GM19455 (cell line): ENCODE measurements at regions not wholly inside any gene's neighbourhood (a gene's known extent, or its start where the extent isn't known, plus 50 kb on each side); places are given as distances from the start of the nearest gene placed in this dataset.

ENCODE experiments used
- ATAC-seq: cut with Tn5 transposase; IDR thresholded peaks from one replicate; pipeline ENCODE4 v1.9.1; 2021; ENCODE audit not compliant: unreplicated experiment

GRCh38 chrX:45358392-45358791, 157.7 kb upstream of the DIPK2B start:
- ATAC-seq: no peak

DNA sequence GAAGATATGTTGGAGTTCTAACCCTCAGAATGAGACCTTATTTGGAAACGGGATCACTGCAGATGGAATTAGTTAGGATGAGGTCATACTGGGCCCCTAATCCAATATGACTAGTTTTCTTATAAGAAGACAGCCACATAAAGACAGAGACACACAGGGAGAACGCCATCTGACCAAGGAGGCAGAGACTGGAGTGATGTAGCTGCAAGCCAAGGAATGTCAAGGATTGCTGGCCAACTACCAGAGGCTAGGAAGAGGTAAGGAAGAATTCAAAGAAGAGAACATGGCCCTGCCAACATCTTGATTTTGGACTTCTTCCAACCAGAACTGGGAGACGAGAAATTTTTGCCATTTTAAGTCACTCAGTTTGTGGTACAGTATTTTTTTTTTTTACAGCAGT, 152.8 kb upstream of the DIPK2B start:
- ATAC-seq: no peak

DNA sequence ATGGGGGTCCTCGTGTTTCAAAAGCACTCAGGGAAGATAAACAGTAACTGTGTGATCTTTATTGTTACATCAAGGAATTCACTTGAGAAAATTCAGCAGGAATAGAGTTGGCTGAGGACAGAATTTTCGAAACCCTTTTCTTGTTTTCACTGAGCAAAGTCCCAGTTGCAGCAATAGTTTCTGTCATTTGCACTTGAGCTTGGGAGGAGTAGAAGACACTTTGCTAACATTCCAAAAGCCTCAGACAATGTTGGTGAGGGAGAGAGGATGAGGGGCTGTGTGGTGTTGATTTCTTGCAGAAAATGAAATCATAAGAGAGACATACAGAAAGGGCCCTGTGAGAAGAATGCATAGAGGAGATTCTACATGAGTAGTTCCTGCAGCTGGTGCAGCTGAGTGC, 151.9 kb upstream of the DIPK2B start:
- ATAC-seq: no peak

DNA sequence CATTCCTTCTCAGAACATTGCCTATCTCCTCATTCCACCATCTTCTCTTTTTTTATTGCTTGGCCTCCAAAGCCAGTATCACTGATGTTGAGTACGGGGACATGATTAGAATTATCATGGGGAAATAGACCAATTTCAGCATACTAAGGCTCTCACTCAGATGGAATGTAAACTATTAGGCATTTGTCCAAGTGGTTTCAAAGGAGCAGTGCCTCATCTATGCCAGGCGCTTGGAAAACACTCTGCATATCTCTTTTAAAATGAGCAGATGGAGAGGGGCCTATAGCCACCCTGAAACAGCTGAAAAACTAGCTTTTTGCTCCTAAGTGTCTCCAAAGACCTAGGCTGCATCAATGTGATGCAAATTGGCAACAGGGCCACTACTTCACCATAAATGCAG, 150.8 kb upstream of the DIPK2B start:
- ATAC-seq: no peak

DNA sequence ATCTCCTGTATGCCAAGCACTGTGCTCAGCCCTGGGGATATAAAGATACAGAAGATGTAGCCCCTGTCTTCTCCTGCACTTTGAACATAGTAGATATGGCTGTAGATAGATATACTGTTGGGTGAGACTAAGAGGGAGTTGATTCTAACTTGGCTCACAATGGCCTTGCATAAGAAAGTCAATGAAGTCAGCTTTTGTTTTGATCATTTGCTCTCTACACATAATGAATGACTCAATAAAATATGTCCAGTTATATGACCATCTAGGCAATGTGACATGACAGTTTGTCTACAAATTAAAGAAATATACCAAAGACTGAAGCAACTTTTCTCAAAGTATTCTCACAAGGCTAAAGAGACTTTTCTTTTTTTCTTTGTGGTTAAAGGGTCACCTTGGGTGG, 147.6 kb upstream of the DIPK2B start:
- no peak for ATAC-seq

GRCh38 chrX:45347877-45348276, 147.2 kb upstream of the DIPK2B start:
- no peak for ATAC-seq

DNA sequence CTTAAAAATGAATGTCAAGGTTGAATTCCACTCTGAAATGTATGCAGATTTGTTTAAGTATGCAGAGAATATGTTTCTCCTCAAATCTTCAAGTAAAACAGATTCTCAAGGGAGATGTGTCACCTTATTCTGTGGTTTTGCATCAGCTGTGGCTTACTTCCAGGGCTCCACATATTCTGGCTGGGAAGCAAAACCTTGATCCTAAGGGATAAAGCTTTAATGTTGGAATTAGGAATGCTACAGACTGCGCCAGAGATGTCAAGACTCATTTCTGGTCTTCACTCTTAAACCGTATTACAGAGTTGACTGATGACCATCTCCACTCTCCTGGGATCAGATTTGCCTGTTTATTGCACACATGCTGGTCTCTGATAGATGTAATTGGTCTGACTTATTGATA, 143.9 kb upstream of the DIPK2B start:
- no peak for ATAC-seq

DNA sequence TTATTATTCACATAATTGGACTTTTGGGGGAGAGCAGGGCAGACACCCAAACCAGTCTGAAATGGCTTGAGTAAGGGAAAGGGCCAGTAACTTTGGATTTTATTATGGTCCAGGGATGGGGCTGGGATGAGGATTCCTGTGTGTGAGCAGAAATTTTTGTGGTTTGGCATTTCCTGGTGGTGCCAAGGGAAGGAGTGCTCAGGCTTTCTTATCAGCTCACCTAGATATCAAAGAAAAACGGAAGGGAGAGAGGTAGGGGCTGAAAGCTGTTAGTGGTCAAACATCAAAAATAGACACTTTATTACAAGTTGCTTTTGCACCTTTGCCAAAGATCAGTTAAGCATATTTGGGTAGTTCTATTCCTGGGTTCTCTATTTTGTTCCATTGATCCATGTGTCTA, 128.5 kb upstream of the DIPK2B start:
- ATAC-seq: no peak

- no peak for ATAC-seq
Observed at GRCh38 chrX:45324941-45325340, 124.3 kb upstream of the DIPK2B start.

GRCh38 chrX:45323387-45323786, 122.7 kb upstream of the DIPK2B start:
- no peak for ATAC-seq

GRCh38 chrX:45322820-45323219, 122.1 kb upstream of the DIPK2B start:
- no peak for ATAC-seq

DNA sequence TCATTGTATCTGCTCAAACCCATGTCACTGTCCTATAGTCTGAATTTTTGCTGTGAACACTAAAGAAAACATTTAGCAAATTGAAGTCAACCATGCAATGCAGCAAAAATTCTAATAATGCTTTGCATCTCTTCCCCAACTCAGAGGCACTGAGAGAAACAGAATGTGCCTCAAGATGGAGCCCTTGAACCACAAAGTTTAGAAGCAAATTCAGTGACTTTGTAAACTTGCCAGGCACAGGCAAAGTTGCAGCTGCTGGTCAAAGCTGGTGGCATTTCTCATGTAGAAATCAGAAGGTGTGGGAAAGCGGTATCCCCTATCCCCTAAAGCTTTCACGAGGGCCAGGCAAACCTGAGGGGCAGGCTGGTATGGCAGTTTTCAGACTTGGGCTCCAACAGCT, 121.7 kb upstream of the DIPK2B start:
- ATAC-seq: no peak

DNA sequence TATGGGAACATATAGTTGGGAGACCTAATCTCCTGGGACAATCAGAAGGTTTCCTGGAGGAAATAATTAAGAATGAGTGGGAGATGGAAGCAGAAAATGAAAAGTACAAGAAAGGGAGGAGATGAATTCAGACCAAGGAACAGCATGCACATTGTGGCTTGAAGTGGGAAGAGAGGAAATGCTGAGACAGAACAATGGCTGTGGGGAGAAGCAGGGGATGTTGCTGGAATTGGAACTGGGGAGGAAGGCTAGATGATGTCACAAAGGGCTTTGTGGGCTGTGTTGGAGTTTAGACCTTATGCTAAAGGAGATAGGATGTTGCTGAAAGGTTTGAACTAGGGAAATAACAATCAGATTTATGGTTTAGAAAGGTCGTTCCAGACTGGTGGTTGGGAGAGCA, 119.5 kb upstream of the DIPK2B start:
- no peak for ATAC-seq

DNA sequence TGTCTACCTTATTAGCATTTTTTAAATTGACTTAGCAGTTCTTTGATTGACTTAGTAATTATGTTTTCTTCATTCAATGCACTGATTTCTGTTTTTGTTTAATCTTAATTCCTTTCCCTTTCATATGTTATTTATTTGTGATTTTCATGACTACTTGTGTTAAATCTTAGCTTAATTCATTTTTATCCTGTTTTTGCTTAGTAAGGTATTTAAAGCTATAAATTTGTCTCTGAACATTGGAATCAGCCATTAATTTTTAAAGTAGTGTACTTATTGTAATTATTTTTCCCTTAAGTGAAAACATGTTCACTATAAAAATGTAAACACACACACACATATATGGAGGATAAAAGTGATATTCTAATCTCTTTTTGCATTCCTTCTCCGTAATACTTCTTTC, 109.1 kb upstream of the DIPK2B start:
- ATAC-seq: no peak

DNA sequence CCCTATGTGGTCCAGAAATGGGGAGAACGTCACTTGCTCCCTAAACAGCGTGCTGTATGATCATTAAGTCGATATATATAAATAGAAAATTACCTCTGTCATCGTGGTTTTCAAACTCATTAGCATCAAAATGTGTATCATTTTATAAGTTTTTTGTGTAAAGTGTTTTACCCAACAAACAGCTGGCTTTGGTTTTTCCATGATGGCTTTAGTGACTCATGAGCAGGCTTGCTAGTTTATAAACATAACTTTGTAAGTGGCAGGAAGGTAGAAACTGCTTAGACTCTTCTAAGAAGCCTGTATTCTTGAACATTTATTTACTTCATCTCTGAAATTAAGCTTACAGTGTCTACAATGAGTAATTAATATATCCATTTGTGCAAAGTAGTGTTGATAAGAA, 108.4 kb upstream of the DIPK2B start:
- no peak for ATAC-seq

DNA sequence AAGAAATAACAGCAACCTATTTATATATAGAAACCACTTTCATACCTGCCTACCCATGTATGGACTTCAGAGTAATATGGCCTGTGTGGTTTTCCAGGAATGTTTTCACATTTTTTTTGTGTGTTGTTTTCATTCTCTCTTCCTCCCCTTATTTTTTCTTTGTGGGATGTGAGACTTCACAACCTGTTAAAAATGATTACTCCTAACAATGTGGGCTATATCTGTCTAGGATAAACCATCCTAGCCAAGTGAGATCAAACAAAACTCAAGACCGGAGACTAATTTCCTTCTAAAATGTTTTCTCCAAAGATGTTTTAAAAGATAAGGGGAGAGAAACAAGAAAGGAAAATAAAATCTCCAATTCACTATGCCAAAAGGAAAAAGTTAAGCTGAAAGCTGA, 106.1 kb upstream of the DIPK2B start:
- ATAC-seq: no peak

DNA sequence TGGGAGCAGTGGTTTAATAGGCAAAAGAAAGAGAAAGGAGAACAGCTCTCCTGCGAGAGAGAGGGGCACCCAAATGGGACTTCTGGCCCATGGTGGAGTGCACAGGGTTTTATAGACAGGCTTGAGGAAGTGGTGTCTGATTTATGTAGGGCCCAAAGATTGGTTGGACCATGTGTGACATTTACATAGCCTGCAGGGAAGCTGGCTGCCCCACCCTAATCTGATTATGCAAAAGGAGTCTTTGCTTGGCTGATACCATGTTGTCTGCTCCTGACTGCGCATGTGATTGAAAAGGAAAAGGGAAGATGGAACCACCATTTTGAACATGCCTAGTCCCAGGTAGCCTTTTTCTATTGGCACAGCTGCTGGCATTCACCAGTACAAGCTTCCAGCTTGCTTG, 100.0 kb upstream of the DIPK2B start:
- no peak for ATAC-seq

DNA sequence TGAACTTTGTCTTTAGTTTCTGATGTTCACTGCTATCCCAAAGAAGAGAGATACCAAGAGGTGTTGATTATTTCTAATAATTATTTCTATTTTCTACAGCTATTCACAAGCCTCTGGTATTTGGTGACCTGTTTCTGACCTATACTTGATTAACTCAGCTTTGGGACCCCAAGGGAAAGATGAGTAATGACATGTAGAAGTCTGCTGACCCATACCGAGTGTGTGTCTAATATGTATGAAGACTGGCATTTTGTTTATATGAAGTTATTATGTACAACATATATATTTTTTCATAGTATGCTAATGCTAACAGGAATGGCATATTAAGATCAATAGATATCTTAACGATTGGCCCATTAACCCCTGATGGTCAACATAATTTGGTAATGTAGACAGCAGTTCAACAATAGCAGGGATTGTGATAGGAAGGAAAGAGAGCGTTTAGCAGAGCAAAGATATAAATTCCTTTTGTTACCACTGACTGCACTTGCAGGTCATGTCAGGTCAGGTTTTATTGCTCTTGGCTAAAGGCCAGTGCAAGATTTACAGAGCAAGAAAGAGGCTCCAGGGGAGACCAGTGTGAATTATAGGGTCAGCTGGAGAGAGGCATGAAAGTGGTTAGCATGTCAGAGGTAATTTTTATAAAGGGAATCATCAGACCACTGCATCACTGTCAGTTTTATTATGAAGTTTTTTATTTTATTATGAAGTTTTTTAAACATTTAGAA, 94.7 kb upstream of the DIPK2B start:
- ATAC-seq: no peak

DNA sequence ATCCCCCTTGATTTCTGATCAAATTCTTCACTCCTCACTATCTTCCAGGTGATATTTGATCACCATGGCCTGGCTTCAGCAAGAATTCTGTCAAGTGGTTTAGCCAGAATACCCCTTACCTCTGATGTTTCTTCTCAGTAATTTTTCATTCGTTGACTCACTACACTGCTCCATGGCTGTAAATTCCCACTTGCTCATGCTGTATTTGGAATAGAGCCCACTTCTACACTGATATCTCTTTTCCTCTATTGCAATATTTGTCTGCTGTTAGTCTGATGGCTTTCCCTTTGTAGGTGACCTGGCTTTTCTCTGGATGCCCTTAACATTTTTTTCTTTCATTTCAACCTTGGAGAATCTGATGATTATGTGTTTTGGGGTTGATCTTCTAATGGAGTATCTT, 73.9 kb upstream of the DIPK2B start:
- no peak for ATAC-seq

- no peak for ATAC-seq
Observed at GRCh38 chrX:45267007-45267406, 66.3 kb upstream of the DIPK2B start.

- ATAC-seq: no peak
Observed at GRCh38 chrX:45266456-45266855, 65.8 kb upstream of the DIPK2B start.

GRCh38 chrX:45264865-45265264, 64.2 kb upstream of the DIPK2B start:
- no peak for ATAC-seq

GRCh38 chrX:45261471-45261870, 60.8 kb upstream of the DIPK2B start:
- ATAC-seq: no peak

DNA sequence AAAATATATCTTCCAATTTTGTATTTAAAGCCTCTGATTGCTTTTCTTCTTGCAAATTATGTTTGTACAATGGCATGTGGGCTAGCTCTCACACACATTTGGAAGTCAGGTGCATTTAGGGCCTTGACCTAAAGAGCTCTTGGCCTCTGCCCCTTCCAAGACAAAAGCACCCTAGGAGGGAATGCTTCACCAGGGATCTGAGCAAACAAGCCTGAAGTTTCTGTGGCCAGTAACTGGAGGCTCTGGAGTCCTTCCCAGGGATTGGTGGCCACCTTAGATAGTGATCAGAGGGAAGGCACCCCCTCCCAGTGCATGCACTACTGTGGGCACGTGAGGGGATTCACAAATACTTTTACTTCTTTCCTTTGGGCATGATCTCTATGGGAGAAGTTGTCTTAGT, 60.3 kb upstream of the DIPK2B start:
- ATAC-seq: no peak
